ENCODE measurements at regions not wholly inside any gene's neighbourhood (a gene's known extent, or its start where the extent isn't known, plus 50 kb on each side); places are given as distances from the start of the nearest gene placed in this dataset.

GRCh38 chr9:108546215-108546614 lies 309.6 kb downstream of the ACTL7B start:
- TF ChIP-seq CTCF (IDR thresholded peaks at IDR 0.05) (no peak), POLR2A (IDR thresholded peaks at IDR 0.05) (no peak), POLR2AphosphoS5 (IDR thresholded peaks at IDR 0.05; ENCODE audit: insufficient read depth in 1 of 2, low read depth in 1 of 2) (no peak)

All from vagina (tissue), 2 donors.